ENCODE measurements at regions not wholly inside any gene's neighbourhood (a gene's known extent, or its start where the extent isn't known, plus 50 kb on each side); places are given as distances from the start of the nearest gene placed in this dataset.

- no peak overlapping the region for H3K4me3 ChIP-seq
- no peaks in the 10 kb centered on the region for H3F3A ChIP-seq (ENCODE audit: low read depth)
- no peak overlapping the region for H3K27ac ChIP-seq
- Mint-ChIP-seq H3K36me3 (no peaks in the 10 kb centered on the region), H3K27ac (no peak overlapping the region), H3K4me1 (no peaks in the 10 kb centered on the region), H3K27me3 (ENCODE audit: insufficient read depth, low read depth) (no peaks in the 10 kb centered on the region), H3K4me3 (no peak overlapping the region), H3K9me3 (peaks cover 11% of the 10 kb centered on the region)
- no peaks in the 10 kb centered on the region for H3K36me3 ChIP-seq
- no peaks in the 10 kb centered on the region for H3K9me3 ChIP-seq (ENCODE audit: low read depth)
- no peaks in the 10 kb centered on the region for H3K79me2 ChIP-seq (ENCODE audit: low read depth)
- H3K27me3 ChIP-seq = no peaks in the 10 kb centered on the region
- H2AFZ ChIP-seq (replicated peaks) = no peak overlapping the region
- H4K20me1 ChIP-seq (ENCODE audit: low read depth) = no peaks in the 10 kb centered on the region
- H3K9ac ChIP-seq = no peak overlapping the region
- H3K4me1 ChIP-seq = no peaks in the 10 kb centered on the region
- TF ChIP-seq EZH2phosphoT487 (IDR thresholded peaks at IDR 0.05) (no peak), EZH2 (IDR thresholded peaks at IDR 0.05) (no peak), CTCF (IDR thresholded peaks at IDR 0.05) (no peak)
- no peak overlapping the region for H3K4me2 ChIP-seq
- DNase-seq (ENCODE audit: low spot score) = no peak
Measured at GRCh38 chr5:17340819-17341218, 123.4 kb downstream of the BASP1 start.

- no peak overlapping the region for H3K27ac Mint-ChIP-seq
Measured at GRCh38 chr5:17343675-17344074, 126.2 kb downstream of the BASP1 start.

GRCh38 chr5:17346811-17347210 is 129.4 kb downstream of the BASP1 start:
- H3K27me3 ChIP-seq = no peaks in the 10 kb centered on the region
- H3F3A ChIP-seq (ENCODE audit: low read depth) = no peaks in the 10 kb centered on the region
- H3K9ac ChIP-seq = no peak overlapping the region
- DNase-seq (ENCODE audit: low spot score) = no peak
- H3K4me3 Mint-ChIP-seq = no peak overlapping the region
- no peak overlapping the region for H3K27ac ChIP-seq
- no peaks in the 10 kb centered on the region for H4K20me1 ChIP-seq (ENCODE audit: low read depth)
- H3K36me3 Mint-ChIP-seq = no peaks in the 10 kb centered on the region
- no peaks in the 10 kb centered on the region for H3K79me2 ChIP-seq (ENCODE audit: low read depth)
- no peaks in the 10 kb centered on the region for H3K4me1 Mint-ChIP-seq
- no peak for TF ChIP-seq CTCF (IDR thresholded peaks at IDR 0.05)
- TF ChIP-seq EZH2 (IDR thresholded peaks at IDR 0.05) = no peak
- TF ChIP-seq EZH2phosphoT487 (IDR thresholded peaks at IDR 0.05) = no peak
- no peaks in the 10 kb centered on the region for H3K9me3 Mint-ChIP-seq
- H2AFZ ChIP-seq (replicated peaks) = no peak overlapping the region
- no peaks in the 10 kb centered on the region for H3K36me3 ChIP-seq
- H3K4me1 ChIP-seq = no peaks in the 10 kb centered on the region
- no peak overlapping the region for H3K27ac Mint-ChIP-seq
- no peaks in the 10 kb centered on the region for H3K9me3 ChIP-seq (ENCODE audit: low read depth)
- no peak overlapping the region for H3K4me2 ChIP-seq
- H3K27me3 Mint-ChIP-seq (ENCODE audit: insufficient read depth, low read depth) = peaks cover 4% of the 10 kb centered on the region
- H3K4me3 ChIP-seq = no peak overlapping the region

More at GRCh38 chr5:17343675-17344074, 126.2 kb downstream of the BASP1 start:
- Histone ChIP-seq H2AFZ (replicated peaks) (peak overlapping the region; percentile 71), H3K27ac (no peak overlapping the region), H3K4me2 (no peak overlapping the region), H3K27me3 (no peaks in the 10 kb centered on the region), H3F3A (ENCODE audit: low read depth) (no peaks in the 10 kb centered on the region), H3K9ac (no peak overlapping the region), H4K20me1 (ENCODE audit: low read depth) (no peaks in the 10 kb centered on the region), H3K79me2 (ENCODE audit: low read depth) (no peaks in the 10 kb centered on the region), H3K4me3 (no peak overlapping the region), H3K9me3 (ENCODE audit: low read depth) (no peaks in the 10 kb centered on the region), H3K36me3 (no peaks in the 10 kb centered on the region), H3K4me1 (no peaks in the 10 kb centered on the region)
- Mint-ChIP-seq H3K4me1 (no peaks in the 10 kb centered on the region), H3K9me3 (peaks cover 4% of the 10 kb centered on the region), H3K36me3 (no peaks in the 10 kb centered on the region), H3K4me3 (no peak overlapping the region), H3K27me3 (ENCODE audit: insufficient read depth, low read depth) (peaks cover 4% of the 10 kb centered on the region)
- no peak for DNase-seq (ENCODE audit: low spot score)
- TF ChIP-seq EZH2phosphoT487 (IDR thresholded peaks at IDR 0.05) (no peak), CTCF (IDR thresholded peaks at IDR 0.05) (no peak), EZH2 (IDR thresholded peaks at IDR 0.05) (no peak)
